Liver (tissue), 8 donors: ENCODE measurements at regions not wholly inside any gene's neighbourhood (a gene's known extent, or its start where the extent isn't known, plus 50 kb on each side); places are given as distances from the start of the nearest gene placed in this dataset.

Experiments
- DNase-seq: peaks from one replicate; pipeline ENCODE4 v3.0.0-alpha.2; 2017; ENCODE audit warnings: low spot score
- H3K27ac ChIP-seq, 2 donors: one replicate each; pipeline ENCODE4 v1.7.0; 2013; ENCODE audit warnings: inconsistent platforms in 2 of 2, low read length in 2 of 2, control low read depth in 1 of 2, low read depth in 1 of 2, mild to moderate bottlenecking in 1 of 2
- H3K27me3 ChIP-seq, 4 donors: one replicate each; pipeline versions ENCODE4 v1.6.1 to v1.7.0; 2013; ENCODE audit warnings: low read length in 3 of 4, inconsistent platforms in 1 of 4, mild to moderate bottlenecking in 1 of 4, moderate library complexity in 1 of 4; ENCODE audit not compliant: control insufficient read depth in 4 of 4, insufficient read depth in 4 of 4
- H3K36me3 ChIP-seq, 4 donors: one replicate each; pipeline versions ENCODE4 v1.6.1 to v1.7.0; 2013; ENCODE audit warnings: low read length in 3 of 4, mild to moderate bottlenecking in 3 of 4, low read depth in 1 of 4, moderate library complexity in 1 of 4; ENCODE audit not compliant: control insufficient read depth in 4 of 4, insufficient read depth in 3 of 4
- H3K4me1 ChIP-seq, 4 donors: one replicate each; pipeline versions ENCODE4 v1.6.1 to v1.7.0; 2013; ENCODE audit warnings: low read length in 3 of 4, mild to moderate bottlenecking in 3 of 4, moderate library complexity in 1 of 4; ENCODE audit not compliant: control insufficient read depth in 4 of 4, insufficient read depth in 4 of 4
- H3K4me3 ChIP-seq, 3 donors: one replicate each; pipeline versions ENCODE4 v1.6.1 to v1.7.0; 2013; ENCODE audit warnings: low read length in 3 of 3, control low read depth in 1 of 3, low read depth in 1 of 3, mild to moderate bottlenecking in 1 of 3
- H3K9ac ChIP-seq, 2 donors: one replicate each; pipeline ENCODE4 v1.7.0; 2013; ENCODE audit warnings: low read length in 2 of 2, mild to moderate bottlenecking in 2 of 2, moderate library complexity in 2 of 2, control low read depth in 1 of 2, low read depth in 1 of 2
- H3K9me3 ChIP-seq, 4 donors: one replicate each; pipeline versions ENCODE4 v1.6.1 to v1.7.0; 2013; ENCODE audit warnings: low read length in 3 of 4; ENCODE audit not compliant: control insufficient read depth in 4 of 4
- EGR1 ChIP-seq, 2 donors: IDR thresholded peaks; 2 replicates each; pipeline ENCODE4 v1.6.1; 2016 to 2018; ENCODE audit warnings: antibody characterized with exemption in 2 of 2, low read depth in 2 of 2
- FOXA1 ChIP-seq: IDR thresholded peaks from 2 replicates; pipeline ENCODE4 v1.6.1; 2016; ENCODE audit warnings: antibody characterized with exemption
- GABPA ChIP-seq, 2 donors: IDR thresholded peaks in 1 of 2; conservative IDR thresholded peaks in 1 of 2; 2 replicates each; pipeline ENCODE4 v1.6.1; 2016; ENCODE audit warnings: antibody characterized with exemption in 2 of 2, mild to moderate bottlenecking in 1 of 2, moderate library complexity in 1 of 2
- HNF4A ChIP-seq, 2 donors: conservative IDR thresholded peaks; 2 replicates each; pipeline ENCODE4 v1.6.1; 2016; ENCODE audit warnings: antibody characterized with exemption in 2 of 2, mild to moderate bottlenecking in 2 of 2
- HNF4G ChIP-seq: IDR thresholded peaks from 2 replicates; pipeline ENCODE4 v1.6.1; 2016; ENCODE audit warnings: antibody characterized with exemption
- JUND ChIP-seq, 2 donors: IDR thresholded peaks; 2 replicates each; pipeline ENCODE4 v1.6.1; 2016; ENCODE audit warnings: antibody characterized with exemption in 2 of 2
- NR2F2 ChIP-seq: IDR thresholded peaks from 2 replicates; pipeline ENCODE4 v1.6.1; 2016; ENCODE audit warnings: antibody characterized with exemption
- RAD21 ChIP-seq, 2 donors: IDR thresholded peaks; 2 replicates each; pipeline ENCODE4 v1.6.1; 2016; ENCODE audit warnings: antibody characterized with exemption in 2 of 2, mild to moderate bottlenecking in 2 of 2
- RXRA ChIP-seq, 2 donors: IDR thresholded peaks; 2 replicates each; pipeline ENCODE4 v1.6.1; 2017 to 2018; ENCODE audit warnings: antibody characterized with exemption in 2 of 2, mild to moderate bottlenecking in 1 of 2
- TAF1 ChIP-seq: conservative IDR thresholded peaks from 2 replicates; pipeline ENCODE4 v1.6.1; 2016; ENCODE audit warnings: antibody characterized with exemption, mild to moderate bottlenecking
- YY1 ChIP-seq: IDR thresholded peaks from 2 replicates; pipeline ENCODE4 v1.6.1; 2016; ENCODE audit warnings: antibody characterized with exemption, mild to moderate bottlenecking
- WGBS: extraction: QIAGEN DNeasy Blood & Tissue Kit; methylation state at CpG from one replicate; pipeline ENCODE4 v1.1.7; 2013; 5-methylcytosine and 5-hydroxymethylcytosine counted together
- TF ChIP-seq, protein P1 (sequence below): fragments of 150-350 bp; IDR thresholded peaks from 2 replicates; pipeline ENCODE4 v1.5.1; 2017; ENCODE audit warnings: improper control_type of control experiment, low read depth, low read length; ENCODE audit not compliant: missing input control
- TF ChIP-seq, protein P2 (sequence below): IDR thresholded peaks from 2 replicates; pipeline ENCODE4 v1.6.1; 2016; ENCODE audit warnings: antibody characterized with exemption, mild to moderate bottlenecking
- TF ChIP-seq, protein P3 (sequence below): IDR thresholded peaks from 2 replicates; pipeline ENCODE4 v1.6.1; 2016; ENCODE audit warnings: antibody characterized with exemption
- TF ChIP-seq, protein P4 (sequence below): IDR thresholded peaks from 2 replicates; pipeline ENCODE4 v1.6.1; 2016; ENCODE audit warnings: antibody characterized with exemption
- TF ChIP-seq, protein P5 (sequence below): IDR thresholded peaks from 2 replicates; pipeline ENCODE4 v1.6.1; 2016; ENCODE audit warnings: antibody characterized with exemption
- donor health status: healthy.
- donor health status: healthy.
- donor health status: healthy.
- donor health status: healthy.
- donor health status: healthy.

DNA sequence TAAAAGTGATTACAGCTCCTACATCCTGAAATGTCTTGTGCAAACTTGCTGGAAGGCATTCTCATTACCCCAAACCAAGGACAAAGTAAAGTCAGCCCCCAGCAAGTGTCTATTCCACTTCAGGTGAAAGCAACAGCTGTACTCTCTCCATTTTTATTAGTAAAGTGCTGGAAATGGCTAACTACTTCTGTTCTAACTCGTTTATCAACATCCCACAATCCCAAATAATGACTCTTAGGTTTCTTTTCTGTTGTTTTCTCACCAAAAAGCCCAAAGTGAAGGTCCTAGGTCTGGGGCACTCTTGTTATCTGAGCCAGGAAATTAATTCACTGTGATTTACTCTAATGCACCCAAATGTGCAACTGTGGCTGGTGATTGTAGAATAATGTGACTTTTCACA, 105.7 kb downstream of the LRRC30 start:
- H3K27ac ChIP-seq: no peak overlapping the region
- DNase-seq: no peak
- no peak for TF ChIP-seq TAF1
- TF ChIP-seq, protein P1, sequence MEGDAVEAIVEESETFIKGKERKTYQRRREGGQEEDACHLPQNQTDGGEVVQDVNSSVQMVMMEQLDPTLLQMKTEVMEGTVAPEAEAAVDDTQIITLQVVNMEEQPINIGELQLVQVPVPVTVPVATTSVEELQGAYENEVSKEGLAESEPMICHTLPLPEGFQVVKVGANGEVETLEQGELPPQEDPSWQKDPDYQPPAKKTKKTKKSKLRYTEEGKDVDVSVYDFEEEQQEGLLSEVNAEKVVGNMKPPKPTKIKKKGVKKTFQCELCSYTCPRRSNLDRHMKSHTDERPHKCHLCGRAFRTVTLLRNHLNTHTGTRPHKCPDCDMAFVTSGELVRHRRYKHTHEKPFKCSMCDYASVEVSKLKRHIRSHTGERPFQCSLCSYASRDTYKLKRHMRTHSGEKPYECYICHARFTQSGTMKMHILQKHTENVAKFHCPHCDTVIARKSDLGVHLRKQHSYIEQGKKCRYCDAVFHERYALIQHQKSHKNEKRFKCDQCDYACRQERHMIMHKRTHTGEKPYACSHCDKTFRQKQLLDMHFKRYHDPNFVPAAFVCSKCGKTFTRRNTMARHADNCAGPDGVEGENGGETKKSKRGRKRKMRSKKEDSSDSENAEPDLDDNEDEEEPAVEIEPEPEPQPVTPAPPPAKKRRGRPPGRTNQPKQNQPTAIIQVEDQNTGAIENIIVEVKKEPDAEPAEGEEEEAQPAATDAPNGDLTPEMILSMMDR: no peak
- TF ChIP-seq HNF4G: no peak
- TF ChIP-seq HNF4A (conservative IDR thresholded peaks at IDR 0.05): no peak
- no peak for TF ChIP-seq JUND (IDR thresholded peaks at IDR 0.05)
- TF ChIP-seq, protein P2, sequence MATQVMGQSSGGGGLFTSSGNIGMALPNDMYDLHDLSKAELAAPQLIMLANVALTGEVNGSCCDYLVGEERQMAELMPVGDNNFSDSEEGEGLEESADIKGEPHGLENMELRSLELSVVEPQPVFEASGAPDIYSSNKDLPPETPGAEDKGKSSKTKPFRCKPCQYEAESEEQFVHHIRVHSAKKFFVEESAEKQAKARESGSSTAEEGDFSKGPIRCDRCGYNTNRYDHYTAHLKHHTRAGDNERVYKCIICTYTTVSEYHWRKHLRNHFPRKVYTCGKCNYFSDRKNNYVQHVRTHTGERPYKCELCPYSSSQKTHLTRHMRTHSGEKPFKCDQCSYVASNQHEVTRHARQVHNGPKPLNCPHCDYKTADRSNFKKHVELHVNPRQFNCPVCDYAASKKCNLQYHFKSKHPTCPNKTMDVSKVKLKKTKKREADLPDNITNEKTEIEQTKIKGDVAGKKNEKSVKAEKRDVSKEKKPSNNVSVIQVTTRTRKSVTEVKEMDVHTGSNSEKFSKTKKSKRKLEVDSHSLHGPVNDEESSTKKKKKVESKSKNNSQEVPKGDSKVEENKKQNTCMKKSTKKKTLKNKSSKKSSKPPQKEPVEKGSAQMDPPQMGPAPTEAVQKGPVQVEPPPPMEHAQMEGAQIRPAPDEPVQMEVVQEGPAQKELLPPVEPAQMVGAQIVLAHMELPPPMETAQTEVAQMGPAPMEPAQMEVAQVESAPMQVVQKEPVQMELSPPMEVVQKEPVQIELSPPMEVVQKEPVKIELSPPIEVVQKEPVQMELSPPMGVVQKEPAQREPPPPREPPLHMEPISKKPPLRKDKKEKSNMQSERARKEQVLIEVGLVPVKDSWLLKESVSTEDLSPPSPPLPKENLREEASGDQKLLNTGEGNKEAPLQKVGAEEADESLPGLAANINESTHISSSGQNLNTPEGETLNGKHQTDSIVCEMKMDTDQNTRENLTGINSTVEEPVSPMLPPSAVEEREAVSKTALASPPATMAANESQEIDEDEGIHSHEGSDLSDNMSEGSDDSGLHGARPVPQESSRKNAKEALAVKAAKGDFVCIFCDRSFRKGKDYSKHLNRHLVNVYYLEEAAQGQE: no peak
- TF ChIP-seq RXRA (IDR thresholded peaks at IDR 0.05): no peak
- H3K9me3 ChIP-seq: no peaks in the 10 kb centered on the region
- no peaks in the 10 kb centered on the region for H3K36me3 ChIP-seq
- H3K27me3 ChIP-seq: peaks cover 0 to 4% (median 0%) of the 10 kb centered on the region in 4 donors
- 37% methylated on average over 1 of the region's 1 CpG for WGBS
- no peaks in the 10 kb centered on the region for H3K4me1 ChIP-seq
- no peak overlapping the region for H3K9ac ChIP-seq
- H3K4me3 ChIP-seq: no peak overlapping the region

DNA sequence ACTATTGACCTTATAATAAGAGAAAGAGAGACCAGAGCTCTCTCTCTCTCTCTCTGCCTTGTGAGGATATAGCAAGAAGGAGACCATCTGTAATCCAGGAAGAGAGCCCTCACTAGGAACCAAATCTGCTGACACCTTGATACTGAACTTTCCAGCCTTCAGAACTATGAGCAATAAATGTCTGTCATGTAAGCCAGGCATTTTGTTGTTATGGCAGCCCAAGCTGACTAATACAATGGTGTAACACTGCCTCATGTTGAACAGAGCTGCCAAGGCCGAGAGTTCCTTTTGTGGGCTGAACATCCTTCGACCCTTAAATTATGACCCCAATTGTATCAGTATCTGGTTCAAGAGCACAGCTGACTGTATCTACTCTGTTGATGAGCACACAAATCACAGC, 108.0 kb downstream of the LRRC30 start:
- WGBS: 87% methylated on average over 2 of the region's 2 CpGs
- DNase-seq: no peak
- TF ChIP-seq, protein P2: no peak
- TF ChIP-seq, protein P3, sequence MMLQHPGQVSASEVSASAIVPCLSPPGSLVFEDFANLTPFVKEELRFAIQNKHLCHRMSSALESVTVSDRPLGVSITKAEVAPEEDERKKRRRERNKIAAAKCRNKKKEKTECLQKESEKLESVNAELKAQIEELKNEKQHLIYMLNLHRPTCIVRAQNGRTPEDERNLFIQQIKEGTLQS: no peak
- TF ChIP-seq NR2F2: no peak
- no peak for TF ChIP-seq HNF4A (conservative IDR thresholded peaks at IDR 0.05)
- TF ChIP-seq RAD21 (IDR thresholded peaks at IDR 0.05): no peak
- no peak for TF ChIP-seq EGR1 (IDR thresholded peaks at IDR 0.05; ENCODE audit: low read depth in 2 of 2)
- no peak for TF ChIP-seq GABPA (IDR thresholded peaks at IDR 0.05 in 1 of 2, conservative IDR thresholded peaks at IDR 0.05 in 1 of 2)
- TF ChIP-seq, protein P4, sequence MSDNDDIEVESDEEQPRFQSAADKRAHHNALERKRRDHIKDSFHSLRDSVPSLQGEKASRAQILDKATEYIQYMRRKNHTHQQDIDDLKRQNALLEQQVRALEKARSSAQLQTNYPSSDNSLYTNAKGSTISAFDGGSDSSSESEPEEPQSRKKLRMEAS: no peak
- TF ChIP-seq YY1: no peak
- no peak for TF ChIP-seq FOXA1
- TF ChIP-seq, protein P5, sequence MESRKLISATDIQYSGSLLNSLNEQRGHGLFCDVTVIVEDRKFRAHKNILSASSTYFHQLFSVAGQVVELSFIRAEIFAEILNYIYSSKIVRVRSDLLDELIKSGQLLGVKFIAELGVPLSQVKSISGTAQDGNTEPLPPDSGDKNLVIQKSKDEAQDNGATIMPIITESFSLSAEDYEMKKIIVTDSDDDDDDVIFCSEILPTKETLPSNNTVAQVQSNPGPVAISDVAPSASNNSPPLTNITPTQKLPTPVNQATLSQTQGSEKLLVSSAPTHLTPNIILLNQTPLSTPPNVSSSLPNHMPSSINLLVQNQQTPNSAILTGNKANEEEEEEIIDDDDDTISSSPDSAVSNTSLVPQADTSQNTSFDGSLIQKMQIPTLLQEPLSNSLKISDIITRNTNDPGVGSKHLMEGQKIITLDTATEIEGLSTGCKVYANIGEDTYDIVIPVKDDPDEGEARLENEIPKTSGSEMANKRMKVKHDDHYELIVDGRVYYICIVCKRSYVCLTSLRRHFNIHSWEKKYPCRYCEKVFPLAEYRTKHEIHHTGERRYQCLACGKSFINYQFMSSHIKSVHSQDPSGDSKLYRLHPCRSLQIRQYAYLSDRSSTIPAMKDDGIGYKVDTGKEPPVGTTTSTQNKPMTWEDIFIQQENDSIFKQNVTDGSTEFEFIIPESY: no peak
- TF ChIP-seq, protein P1: no peak
- Histone ChIP-seq H3K36me3 (no peaks in the 10 kb centered on the region), H3K4me3 (no peak overlapping the region), H3K4me1 (no peaks in the 10 kb centered on the region), H3K27ac (no peak overlapping the region), H3K27me3 (peaks cover 0 to 5% (median 0%) of the 10 kb centered on the region in 4 donors), H3K9me3 (no peaks in the 10 kb centered on the region), H3K9ac (no peak overlapping the region)
